ENCODE measurements at regions not wholly inside any gene's neighbourhood (a gene's known extent, or its start where the extent isn't known, plus 50 kb on each side); places are given as distances from the start of the nearest gene placed in this dataset.

- H3K9me3 Mint-ChIP-seq: peaks cover 7% of the 10 kb centered on the region
- no peaks in the 10 kb centered on the region for H3K36me3 Mint-ChIP-seq
- DNase-seq (no peak), ATAC-seq (ENCODE audit: low read depth) (no peak)
- H3K27me3 Mint-ChIP-seq: no peaks in the 10 kb centered on the region
- no peaks in the 10 kb centered on the region for H3K4me1 Mint-ChIP-seq
- POLR2A ChIA-PET: no interaction called here
- H3K4me3 Mint-ChIP-seq: no peak overlapping the region
- no peak overlapping the region for H3K27ac Mint-ChIP-seq
Measured at GRCh38 chr21:27419153-27419552, 452.3 kb upstream of the ADAMTS5 start.

GRCh38 chr21:27418346-27418745, 451.5 kb upstream of the ADAMTS5 start:
- H3K9me3 Mint-ChIP-seq: peaks cover 8% of the 10 kb centered on the region
- H3K27me3 Mint-ChIP-seq: no peaks in the 10 kb centered on the region
- H3K4me1 Mint-ChIP-seq: no peaks in the 10 kb centered on the region
- ATAC-seq (ENCODE audit: low read depth) (no peak), DNase-seq (no peak)
- H3K36me3 Mint-ChIP-seq: no peaks in the 10 kb centered on the region
- H3K27ac Mint-ChIP-seq: no peak overlapping the region
- H3K4me3 Mint-ChIP-seq: no peak overlapping the region
- POLR2A ChIA-PET: no interaction called here

GRCh38 chr21:27412530-27412929, 445.6 kb upstream of the ADAMTS5 start:
- no peaks in the 10 kb centered on the region for H3K36me3 Mint-ChIP-seq
- H3K4me3 Mint-ChIP-seq: no peak overlapping the region
- DNase-seq: no peak
- peaks cover 7% of the 10 kb centered on the region for H3K9me3 Mint-ChIP-seq
- H3K27ac Mint-ChIP-seq: no peak overlapping the region
- H3K27me3 Mint-ChIP-seq: no peaks in the 10 kb centered on the region
- POLR2A ChIA-PET: no interaction called here
- no peaks in the 10 kb centered on the region for H3K4me1 Mint-ChIP-seq
- ATAC-seq (ENCODE audit: low read depth): no peak

GRCh38 chr21:27408826-27409225, 441.9 kb upstream of the ADAMTS5 start:
- Mint-ChIP-seq H3K4me1 (no peaks in the 10 kb centered on the region), H3K4me3 (no peak overlapping the region), H3K9me3 (peaks cover 2% of the 10 kb centered on the region), H3K27ac (no peak overlapping the region), H3K27me3 (no peaks in the 10 kb centered on the region), H3K36me3 (no peaks in the 10 kb centered on the region)
- DNase-seq: no peak
- no peak for ATAC-seq (ENCODE audit: low read depth)
- POLR2A ChIA-PET: no interaction called here

- Mint-ChIP-seq H3K9me3 (peaks cover 2% of the 10 kb centered on the region), H3K27ac (no peak overlapping the region), H3K4me3 (no peak overlapping the region), H3K27me3 (no peaks in the 10 kb centered on the region), H3K36me3 (no peaks in the 10 kb centered on the region), H3K4me1 (no peaks in the 10 kb centered on the region)
- no peak for DNase-seq
- POLR2A ChIA-PET: no interaction called here
- no peak for ATAC-seq (ENCODE audit: low read depth)
Measured at GRCh38 chr21:27407271-27407670, 440.4 kb upstream of the ADAMTS5 start.

- H3K9me3 Mint-ChIP-seq: peaks cover 2% of the 10 kb centered on the region
- ATAC-seq (ENCODE audit: low read depth): no peak
- H3K4me1 Mint-ChIP-seq: no peaks in the 10 kb centered on the region
- DNase-seq: no peak
- no peaks in the 10 kb centered on the region for H3K36me3 Mint-ChIP-seq
- no peaks in the 10 kb centered on the region for H3K27me3 Mint-ChIP-seq
- POLR2A ChIA-PET: no interaction called here
- H3K27ac Mint-ChIP-seq: no peak overlapping the region
- no peak overlapping the region for H3K4me3 Mint-ChIP-seq
Measured at GRCh38 chr21:27406300-27407009, 439.6 kb upstream of the ADAMTS5 start.

- no peak overlapping the region for H3K4me3 Mint-ChIP-seq
- no peak overlapping the region for H3K27ac Mint-ChIP-seq
- H3K4me1 Mint-ChIP-seq: no peaks in the 10 kb centered on the region
- POLR2A ChIA-PET: no interaction called here
- peaks cover 2% of the 10 kb centered on the region for H3K9me3 Mint-ChIP-seq
- H3K27me3 Mint-ChIP-seq: no peaks in the 10 kb centered on the region
- ATAC-seq (ENCODE audit: low read depth) (no peak), DNase-seq (no peak)
- H3K36me3 Mint-ChIP-seq: no peaks in the 10 kb centered on the region
Measured at GRCh38 chr21:27403011-27403410, 436.1 kb upstream of the ADAMTS5 start.

GRCh38 chr21:27400045-27400444, 433.2 kb upstream of the ADAMTS5 start:
- Mint-ChIP-seq H3K4me3 (no peak overlapping the region), H3K4me1 (no peaks in the 10 kb centered on the region), H3K27me3 (no peaks in the 10 kb centered on the region), H3K27ac (no peak overlapping the region), H3K9me3 (peaks cover 2% of the 10 kb centered on the region), H3K36me3 (no peaks in the 10 kb centered on the region)
- POLR2A ChIA-PET: no interaction called here
- DNase-seq (no peak), ATAC-seq (ENCODE audit: low read depth) (no peak)

- H3K9me3 Mint-ChIP-seq: peaks cover 2% of the 10 kb centered on the region
- H3K27me3 Mint-ChIP-seq: no peaks in the 10 kb centered on the region
- DNase-seq: no peak
- no peak overlapping the region for H3K4me3 Mint-ChIP-seq
- no peak overlapping the region for H3K27ac Mint-ChIP-seq
- H3K4me1 Mint-ChIP-seq: no peaks in the 10 kb centered on the region
- no peak for ATAC-seq (ENCODE audit: low read depth)
- no peaks in the 10 kb centered on the region for H3K36me3 Mint-ChIP-seq
- POLR2A ChIA-PET: no interaction called here
Measured at GRCh38 chr21:27397578-27397977, 430.7 kb upstream of the ADAMTS5 start.

GRCh38 chr21:27393726-27394125, 426.8 kb upstream of the ADAMTS5 start:
- POLR2A ChIA-PET: no interaction called here
- DNase-seq (no peak), ATAC-seq (ENCODE audit: low read depth) (no peak)
- H3K4me3 Mint-ChIP-seq: no peak overlapping the region
- no peaks in the 10 kb centered on the region for H3K36me3 Mint-ChIP-seq
- no peak overlapping the region for H3K27ac Mint-ChIP-seq
- peaks cover 2% of the 10 kb centered on the region for H3K9me3 Mint-ChIP-seq
- no peaks in the 10 kb centered on the region for H3K27me3 Mint-ChIP-seq
- no peaks in the 10 kb centered on the region for H3K4me1 Mint-ChIP-seq

- Mint-ChIP-seq H3K27ac (no peak overlapping the region), H3K4me3 (no peak overlapping the region), H3K4me1 (no peaks in the 10 kb centered on the region), H3K36me3 (no peaks in the 10 kb centered on the region), H3K9me3 (peaks cover 2% of the 10 kb centered on the region), H3K27me3 (no peaks in the 10 kb centered on the region)
- ATAC-seq (ENCODE audit: low read depth): no peak
- POLR2A ChIA-PET: no interaction called here
- DNase-seq: no peak
Measured at GRCh38 chr21:27391990-27392389, 425.1 kb upstream of the ADAMTS5 start.

- H3K27ac Mint-ChIP-seq: no peak overlapping the region
- H3K4me3 Mint-ChIP-seq: no peak overlapping the region
- H3K9me3 Mint-ChIP-seq: peaks cover 2% of the 10 kb centered on the region
- no peaks in the 10 kb centered on the region for H3K36me3 Mint-ChIP-seq
- no peaks in the 10 kb centered on the region for H3K4me1 Mint-ChIP-seq
- DNase-seq: no peak
- no peaks in the 10 kb centered on the region for H3K27me3 Mint-ChIP-seq
- ATAC-seq (ENCODE audit: low read depth): no peak
- POLR2A ChIA-PET: no interaction called here
Measured at GRCh38 chr21:27390384-27390783, 423.5 kb upstream of the ADAMTS5 start.

- Mint-ChIP-seq H3K4me3 (no peak overlapping the region), H3K4me1 (no peaks in the 10 kb centered on the region), H3K36me3 (no peaks in the 10 kb centered on the region), H3K9me3 (peaks cover 2% of the 10 kb centered on the region), H3K27me3 (no peaks in the 10 kb centered on the region), H3K27ac (no peak overlapping the region)
- DNase-seq (no peak), ATAC-seq (ENCODE audit: low read depth) (no peak)
- POLR2A ChIA-PET: no interaction called here
Measured at GRCh38 chr21:27388825-27389224, 421.9 kb upstream of the ADAMTS5 start.

- no peak overlapping the region for H3K27ac Mint-ChIP-seq
- POLR2A ChIA-PET: no interaction called here
- no peaks in the 10 kb centered on the region for H3K36me3 Mint-ChIP-seq
- H3K27me3 Mint-ChIP-seq: no peaks in the 10 kb centered on the region
- H3K9me3 Mint-ChIP-seq: no peaks in the 10 kb centered on the region
- H3K4me3 Mint-ChIP-seq: no peak overlapping the region
- no peak for ATAC-seq (ENCODE audit: low read depth)
- H3K4me1 Mint-ChIP-seq: no peaks in the 10 kb centered on the region
- DNase-seq: no peak
Measured at GRCh38 chr21:27382404-27382803, 415.5 kb upstream of the ADAMTS5 start.

GRCh38 chr21:27380303-27380702, 413.4 kb upstream of the ADAMTS5 start:
- POLR2A ChIA-PET: no interaction called here
- Mint-ChIP-seq H3K4me1 (no peaks in the 10 kb centered on the region), H3K9me3 (no peaks in the 10 kb centered on the region), H3K27ac (no peak overlapping the region), H3K27me3 (no peaks in the 10 kb centered on the region), H3K4me3 (no peak overlapping the region), H3K36me3 (no peaks in the 10 kb centered on the region)
- DNase-seq: no peak
- ATAC-seq (ENCODE audit: low read depth): no peak
